ENCODE measurements at regions not wholly inside any gene's neighbourhood (a gene's known extent, or its start where the extent isn't known, plus 50 kb on each side); places are given as distances from the start of the nearest gene placed in this dataset.

GRCh38 chr15:94586099-94586498 is 354.7 kb downstream of the MCTP2 start:
- TF ChIP-seq POLR2A (IDR thresholded peaks at IDR 0.05) (no peak), CTCF (IDR thresholded peaks at IDR 0.05) (no peak)
